Mesenchymal stem cell (in vitro differentiated cells and primary cell): ENCODE measurements at regions not wholly inside any gene's neighbourhood (a gene's known extent, or its start where the extent isn't known, plus 50 kb on each side); places are given as distances from the start of the nearest gene placed in this dataset.
A peak's percentile ranks its signal among the peaks of the same experiment; 100 is the strongest.

Experiments used
- DNase-seq: peaks from one replicate; pipeline ENCODE4 v3.0.0-alpha.2; 2013
- H2AFZ ChIP-seq: one replicate; pipeline ENCODE4 v1.6.1; 2013; ENCODE audit warnings: low read depth, mild to moderate bottlenecking, control low read depth, inconsistent platforms, low read length, moderate library complexity
- H2AK5ac ChIP-seq: 2 replicates; pipeline ENCODE4 v1.6.1; 2013; ENCODE audit warnings: low read length, moderate library complexity, mild to moderate bottlenecking, inconsistent platforms; ENCODE audit not compliant: severe bottlenecking
- H2BK120ac ChIP-seq: one replicate; pipeline ENCODE4 v1.6.1; 2013; ENCODE audit warnings: low read depth, mild to moderate bottlenecking, inconsistent platforms, low read length, moderate library complexity
- H2BK12ac ChIP-seq, 2 experiments: one replicate each; pipeline ENCODE4 v1.6.1; 2013; ENCODE audit warnings: inconsistent platforms in 2 of 2, low read length in 2 of 2, mild to moderate bottlenecking in 2 of 2, moderate library complexity in 2 of 2, control low read depth in 1 of 2
- H2BK15ac ChIP-seq: one replicate; pipeline ENCODE4 v1.6.1; 2013; ENCODE audit warnings: mild to moderate bottlenecking, low read depth, inconsistent platforms; ENCODE audit not compliant: poor library complexity, severe bottlenecking
- H2BK5ac ChIP-seq: 2 replicates; pipeline ENCODE4 v1.6.1; 2013; ENCODE audit warnings: low read depth, mild to moderate bottlenecking, low read length, control low read depth, inconsistent platforms; ENCODE audit not compliant: poor library complexity, severe bottlenecking
- H3K14ac ChIP-seq, 2 experiments: one replicate each; pipeline ENCODE4 v1.6.1; 2013; ENCODE audit warnings: inconsistent platforms in 2 of 2, low read length in 2 of 2, control low read depth in 1 of 2, mild to moderate bottlenecking in 1 of 2, moderate library complexity in 1 of 2
- H3K18ac ChIP-seq, 2 experiments: one replicate each; pipeline ENCODE4 v1.6.1; 2013; ENCODE audit warnings: inconsistent platforms in 2 of 2, low read length in 2 of 2, control low read depth in 1 of 2, low read depth in 1 of 2, mild to moderate bottlenecking in 1 of 2
- H3K23ac ChIP-seq, 2 experiments: one replicate each; pipeline ENCODE4 v1.6.1; 2013; ENCODE audit warnings: inconsistent platforms in 2 of 2, low read length in 2 of 2, mild to moderate bottlenecking in 2 of 2, moderate library complexity in 2 of 2, control low read depth in 1 of 2
- H3K27ac ChIP-seq: 2 replicates; pipeline ENCODE4 v1.5.1; 2013; ENCODE audit warnings: mild to moderate bottlenecking, moderate library complexity, low read length, control low read depth, inconsistent platforms; ENCODE audit not compliant: poor library complexity, severe bottlenecking
- H3K27me3 ChIP-seq, 2 experiments: 2 replicates each; pipeline versions ENCODE4 v1.6.1 to v1.7.0; 2013; ENCODE audit warnings: low read length in 2 of 2, mild to moderate bottlenecking in 2 of 2, moderate library complexity in 2 of 2, control low read depth in 1 of 2, inconsistent platforms in 1 of 2; ENCODE audit not compliant: control insufficient read depth in 1 of 2, insufficient read depth in 1 of 2
- H3K36me3 ChIP-seq, 2 experiments: 2 replicates each; pipeline versions ENCODE4 v1.6.1 to v1.7.0; 2013; ENCODE audit warnings: low read length in 2 of 2, control low read depth in 1 of 2, inconsistent platforms in 1 of 2, low read depth in 1 of 2, mild to moderate bottlenecking in 1 of 2; ENCODE audit not compliant: insufficient read depth in 2 of 2, control insufficient read depth in 1 of 2
- H3K4ac ChIP-seq, 2 experiments: one replicate each; pipeline ENCODE4 v1.6.1; 2013; ENCODE audit warnings: inconsistent platforms in 2 of 2, low read length in 2 of 2, mild to moderate bottlenecking in 2 of 2, moderate library complexity in 2 of 2, control low read depth in 1 of 2, low read depth in 1 of 2
- H3K4me1 ChIP-seq: 2 replicates; pipeline ENCODE4 v1.6.1; 2013; ENCODE audit warnings: low read depth, low read length, control low read depth; ENCODE audit not compliant: control insufficient read depth, insufficient read depth
- H3K4me2 ChIP-seq: 2 replicates; pipeline ENCODE4 v1.6.1; 2013; ENCODE audit warnings: low read length, mild to moderate bottlenecking, inconsistent platforms; ENCODE audit not compliant: poor library complexity, severe bottlenecking
- H3K4me3 ChIP-seq, 2 experiments: 2 replicates each; pipeline versions ENCODE4 v1.5.1 to v1.7.0; 2013; ENCODE audit warnings: low read length in 2 of 2, mild to moderate bottlenecking in 2 of 2, control low read depth in 1 of 2, low read depth in 1 of 2; ENCODE audit not compliant: insufficient read depth in 1 of 2
- H3K79me1 ChIP-seq: replicated peaks from 2 replicates; pipeline ENCODE4 v1.6.1; 2013; ENCODE audit warnings: mild to moderate bottlenecking, control low read depth, low read length, inconsistent platforms; ENCODE audit not compliant: poor library complexity, severe bottlenecking
- H3K9ac ChIP-seq: 2 replicates; pipeline ENCODE4 v1.7.0; 2013; ENCODE audit warnings: mild to moderate bottlenecking, low read length, moderate library complexity
- H3K9me3 ChIP-seq: 2 replicates; pipeline ENCODE4 v1.7.0; 2013; ENCODE audit warnings: mild to moderate bottlenecking, low read length; ENCODE audit not compliant: control insufficient read depth
- H4K8ac ChIP-seq: one replicate; pipeline ENCODE4 v1.6.1; 2013; ENCODE audit warnings: inconsistent platforms, mild to moderate bottlenecking, low read length, moderate library complexity
- H4K91ac ChIP-seq: one replicate; pipeline ENCODE4 v1.6.1; 2013; ENCODE audit warnings: mild to moderate bottlenecking, low read length, inconsistent platforms
- WGBS: methylation state at CpG from one replicate; pipeline ENCODE4 v1.1.7; 2013; ENCODE audit warnings: mixed read lengths; 5-methylcytosine and 5-hydroxymethylcytosine counted together

- Histone ChIP-seq H2BK12ac (peak overlapping the region in 1 of 2 experiments; percentile 86), H2BK15ac (no peak overlapping the region), H3K14ac (peak overlapping the region in 1 of 2 experiments; percentile 11), H3K4me1 (peaks cover 4% of the 10 kb centered on the region), H2BK120ac (no peak overlapping the region), H3K18ac (peak overlapping the region in 1 of 2 experiments; percentile 56), H3K36me3 (no peaks in the 10 kb centered on the region), H3K4me2 (no peak overlapping the region), H2AK5ac (no peak overlapping the region), H3K4ac (peak overlapping the region in 1 of 2 experiments; percentile 30), H2AFZ (peak overlapping the region; percentile 6), H3K9ac (no peak overlapping the region), H3K27ac (no peak overlapping the region), H3K9me3 (no peaks in the 10 kb centered on the region), H3K4me3 (no peak overlapping the region), H3K79me1 (no peaks in the 10 kb centered on the region), H2BK5ac (no peak overlapping the region), H3K23ac (no peak overlapping the region), H4K91ac (no peak overlapping the region), H3K27me3 (peaks cover 0 to 3% of the 10 kb centered on the region in 2 experiments), H4K8ac (no peak overlapping the region)
- WGBS, result 38% methylated on average over 8 of the region's 11 CpGs
- no peak for DNase-seq
Observed at GRCh38 chr10:78471723-78472550, 438.3 kb downstream of the RPS24 start.

GRCh38 chr10:78472551-78472890, 438.9 kb downstream of the RPS24 start:
- no peak overlapping the region for H3K4me2 ChIP-seq
- no peak overlapping the region for H2BK120ac ChIP-seq
- peaks cover 4% of the 10 kb centered on the region for H3K4me1 ChIP-seq
- peak overlapping the region in 1 of 2 experiments; percentile 30 for H3K4ac ChIP-seq
- no peak overlapping the region for H2AFZ ChIP-seq
- peak overlapping the region in 1 of 2 experiments; percentile 86 for H2BK12ac ChIP-seq
- no peak overlapping the region for H4K8ac ChIP-seq
- H3K36me3 ChIP-seq, result no peaks in the 10 kb centered on the region
- H2AK5ac ChIP-seq, result no peak overlapping the region
- no peak overlapping the region for H3K4me3 ChIP-seq
- no peak overlapping the region for H3K23ac ChIP-seq
- H3K18ac ChIP-seq, result no peak overlapping the region
- H3K79me1 ChIP-seq, result no peaks in the 10 kb centered on the region
- H2BK5ac ChIP-seq, result no peak overlapping the region
- peaks cover 0 to 9% of the 10 kb centered on the region in 2 experiments for H3K27me3 ChIP-seq
- H3K9ac ChIP-seq, result no peak overlapping the region
- H3K27ac ChIP-seq, result no peak overlapping the region
- no peak overlapping the region for H4K91ac ChIP-seq
- DNase-seq, result no peak
- H3K9me3 ChIP-seq, result no peaks in the 10 kb centered on the region
- no peak overlapping the region for H2BK15ac ChIP-seq
- peak overlapping the region in 1 of 2 experiments; percentile 11 for H3K14ac ChIP-seq
- 55% methylated on average over 7 of the region's 7 CpGs for WGBS

GRCh38 chr10:78473006-78473405, 439.3 kb downstream of the RPS24 start:
- Histone ChIP-seq H2BK12ac (peak overlapping the region in 1 of 2 experiments; percentile 19), H4K91ac (no peak overlapping the region), H3K4me3 (no peak overlapping the region), H3K4ac (no peak overlapping the region), H3K23ac (no peak overlapping the region), H3K9ac (no peak overlapping the region), H4K8ac (no peak overlapping the region), H2BK15ac (no peak overlapping the region), H2AFZ (no peak overlapping the region), H3K18ac (no peak overlapping the region), H2BK5ac (no peak overlapping the region), H2BK120ac (no peak overlapping the region), H3K9me3 (no peaks in the 10 kb centered on the region), H3K36me3 (no peaks in the 10 kb centered on the region), H3K4me1 (peaks cover 4% of the 10 kb centered on the region), H2AK5ac (no peak overlapping the region), H3K27ac (no peak overlapping the region), H3K14ac (no peak overlapping the region), H3K79me1 (no peaks in the 10 kb centered on the region), H3K27me3 (peaks cover 0 to 9% of the 10 kb centered on the region in 2 experiments), H3K4me2 (no peak overlapping the region)
- 54% methylated on average over 6 of the region's 7 CpGs for WGBS
- no peak for DNase-seq

GRCh38 chr10:78474743-78475142, 441.1 kb downstream of the RPS24 start:
- WGBS, result 95% methylated on average over 2 of the region's 3 CpGs
- no peak overlapping the region for H4K91ac ChIP-seq
- H2BK120ac ChIP-seq, result no peak overlapping the region
- no peak overlapping the region for H3K4ac ChIP-seq
- H3K4me2 ChIP-seq, result no peak overlapping the region
- H4K8ac ChIP-seq, result no peak overlapping the region
- no peak overlapping the region for H3K18ac ChIP-seq
- peaks cover 0 to 13% of the 10 kb centered on the region in 2 experiments for H3K27me3 ChIP-seq
- no peak overlapping the region for H2AFZ ChIP-seq
- H3K9ac ChIP-seq, result no peak overlapping the region
- no peak overlapping the region for H3K23ac ChIP-seq
- H3K36me3 ChIP-seq, result no peaks in the 10 kb centered on the region
- H3K9me3 ChIP-seq, result no peaks in the 10 kb centered on the region
- no peak overlapping the region for H2BK15ac ChIP-seq
- no peak overlapping the region for H2BK12ac ChIP-seq
- DNase-seq, result no peak
- H2BK5ac ChIP-seq, result no peak overlapping the region
- no peak overlapping the region for H3K4me3 ChIP-seq
- H3K14ac ChIP-seq, result peak overlapping the region in 1 of 2 experiments; percentile 26
- H3K27ac ChIP-seq, result no peak overlapping the region
- H2AK5ac ChIP-seq, result no peak overlapping the region
- no peaks in the 10 kb centered on the region for H3K79me1 ChIP-seq
- H3K4me1 ChIP-seq, result peaks cover 4% of the 10 kb centered on the region
